Esophagus squamous epithelium (tissue), 5 donors: ENCODE measurements at regions not wholly inside any gene's neighbourhood (a gene's known extent, or its start where the extent isn't known, plus 50 kb on each side); places are given as distances from the start of the nearest gene placed in this dataset.

Experiments
- DNase-seq: peaks from one replicate; lab custom pipeline; 2025; lab: John Stamatoyannopoulos, UW
- H3K27ac ChIP-seq, 4 donors: fragments of 200-600 bp; sonication (generic); one replicate each; pipeline ENCODE4 v1.5.1; 2016 to 2019; ENCODE audit warnings: mild to moderate bottlenecking in 1 of 4
- H3K27me3 ChIP-seq, 4 donors: fragments of 200-600 bp; sonication (generic); 1 replicate in 3 of 4; 2 replicates in 1 of 4; pipeline versions ENCODE4 v1.5.1 to v1.6.0; 2017 to 2021; ENCODE audit warnings: antibody characterized with exemption in 1 of 4
- H3K36me3 ChIP-seq, 3 donors: fragments of 200-600 bp; sonication (generic); one replicate each; pipeline ENCODE4 v1.5.1; 2016 to 2019
- H3K4me1 ChIP-seq, 3 donors: fragments of 200-600 bp; sonication (generic); one replicate each; pipeline ENCODE4 v1.5.1; 2017 to 2019
- H3K4me3 ChIP-seq, 4 donors: fragments of 200-600 bp; sonication (generic); 1 replicate in 3 of 4; 2 replicates in 1 of 4; pipeline ENCODE4 v1.5.1; 2016 to 2019; ENCODE audit warnings: mild to moderate bottlenecking in 2 of 4, moderate library complexity in 1 of 4
- H3K9me3 ChIP-seq, 3 donors: fragments of 200-600 bp; sonication (generic); one replicate each; pipeline ENCODE4 v1.5.1; 2016 to 2019
- CTCF ChIP-seq, 6 experiments: fragments of 450-650 bp in 4 of 6; fragments of 200-600 bp in 2 of 6; sonication (generic) in 2 of 6; IDR thresholded peaks; one replicate each; pipeline ENCODE4 v1.5.1; 2016 to 2019; ENCODE audit warnings: antibody characterized with exemption in 6 of 6, mild to moderate bottlenecking in 4 of 6, moderate library complexity in 4 of 6
- POLR2A ChIP-seq, 4 donors: fragments of 450-650 bp; IDR thresholded peaks; one replicate each; pipeline ENCODE4 v1.6.1; 2017; ENCODE audit warnings: antibody characterized with exemption in 4 of 4, mild to moderate bottlenecking in 4 of 4, moderate library complexity in 3 of 4
- WGBS, 2 donors: methylation state at CpG; one replicate each; pipeline ENCODE4 v1.1.5; 2018; 5-methylcytosine and 5-hydroxymethylcytosine counted together
- intact Hi-C: fragments of 100-400 bp; cut with DNase I; formaldehyde crosslinking; loops from one replicate; pipeline ENCODE4 v1.15.0; 2022
- donor health status: DM: yes; HTN: yes; CAD: no.

GRCh38 chr2:128690869-128691268 lies 372.2 kb upstream of the HS6ST1 start:
- DNase-seq: no peak
- TF ChIP-seq CTCF (IDR thresholded peaks at IDR 0.05) (no peak), POLR2A (IDR thresholded peaks at IDR 0.05) (no peak)
- Histone ChIP-seq H3K4me3 (no peak overlapping the region), H3K4me1 (no peaks in the 10 kb centered on the region), H3K27me3 (peaks cover 0 to 7% (median 0%) of the 10 kb centered on the region in 4 donors), H3K9me3 (no peaks in the 10 kb centered on the region), H3K27ac (no peak overlapping the region), H3K36me3 (no peaks in the 10 kb centered on the region)
- WGBS, 2 donors: 65 to 73% methylated on average over 7 to 9 of the region's 9 CpGs
- intact Hi-C loops: no loop called here

GRCh38 chr2:128691526-128691925 lies 372.9 kb upstream of the HS6ST1 start:
- DNase-seq: no peak
- Histone ChIP-seq H3K4me1 (no peaks in the 10 kb centered on the region), H3K36me3 (no peaks in the 10 kb centered on the region), H3K9me3 (no peaks in the 10 kb centered on the region), H3K27ac (no peak overlapping the region), H3K27me3 (peaks cover 0 to 12% (median 0%) of the 10 kb centered on the region in 4 donors), H3K4me3 (no peak overlapping the region)
- WGBS, 2 donors: 54 to 58% methylated on average over 5 to 6 of the region's 6 CpGs
- TF ChIP-seq POLR2A (IDR thresholded peaks at IDR 0.05): no peak
- no peak for TF ChIP-seq CTCF (IDR thresholded peaks at IDR 0.05)
- intact Hi-C loops: no loop called here

- no peak for DNase-seq
- Histone ChIP-seq H3K36me3 (no peaks in the 10 kb centered on the region), H3K27me3 (peaks cover 0 to 13% (median 0%) of the 10 kb centered on the region in 4 donors), H3K27ac (no peak overlapping the region), H3K9me3 (no peaks in the 10 kb centered on the region), H3K4me3 (no peak overlapping the region), H3K4me1 (no peaks in the 10 kb centered on the region)
- TF ChIP-seq CTCF (IDR thresholded peaks at IDR 0.05): no peak
- TF ChIP-seq POLR2A (IDR thresholded peaks at IDR 0.05): no peak
- WGBS, 2 donors: 75% methylated on average over 9 to 15 of the region's 15 CpGs
- intact Hi-C loops: no loop called here
These were observed 374.5 kb upstream of the HS6ST1 start for GRCh38 chr2:128692895-128693742.

- Histone ChIP-seq H3K4me3 (no peak overlapping the region), H3K27ac (no peak overlapping the region), H3K9me3 (no peaks in the 10 kb centered on the region), H3K36me3 (no peaks in the 10 kb centered on the region), H3K4me1 (no peaks in the 10 kb centered on the region), H3K27me3 (peaks cover 0 to 13% (median 0%) of the 10 kb centered on the region in 4 donors)
- DNase-seq: no peak
- TF ChIP-seq POLR2A (IDR thresholded peaks at IDR 0.05): no peak
- WGBS, 2 donors: 37 to 75% methylated on average over 3 to 7 of the region's 7 CpGs
- intact Hi-C loops: no loop called here
These were observed 375.0 kb upstream of the HS6ST1 start for GRCh38 chr2:128693743-128694029.

- intact Hi-C loops: no loop called here
- Histone ChIP-seq H3K36me3 (no peaks in the 10 kb centered on the region), H3K9me3 (no peaks in the 10 kb centered on the region), H3K4me1 (no peaks in the 10 kb centered on the region), H3K4me3 (no peak overlapping the region), H3K27me3 (peaks cover 0 to 8% (median 0%) of the 10 kb centered on the region in 4 donors), H3K27ac (no peak overlapping the region)
- DNase-seq: no peak
- WGBS, 2 donors: 69 to 75% methylated on average over 6 to 8 of the region's 8 CpGs
- TF ChIP-seq CTCF (IDR thresholded peaks at IDR 0.05) (no peak), POLR2A (IDR thresholded peaks at IDR 0.05) (no peak)
These were observed 377.1 kb upstream of the HS6ST1 start for GRCh38 chr2:128695646-128696220.
